ENCODE measurements at regions not wholly inside any gene's neighbourhood (a gene's known extent, or its start where the extent isn't known, plus 50 kb on each side); places are given as distances from the start of the nearest gene placed in this dataset.

GRCh38 chr18:57975805-57976204 is 68.2 kb upstream of the NEDD4L start:
- H3K9me3 ChIP-seq, result no peaks in the 10 kb centered on the region
- H3K27me3 ChIP-seq, result no peaks in the 10 kb centered on the region
- H3K4me1 ChIP-seq, result peaks cover 0 to 6% of the 10 kb centered on the region in 2 donors
- no peak for DNase-seq (ENCODE audit: low spot score in 2 of 2)
- TF ChIP-seq POLR2A (IDR thresholded peaks at IDR 0.05), result no peak
- no peaks in the 10 kb centered on the region for H3K36me3 ChIP-seq
- no peak overlapping the region for H3K27ac ChIP-seq
- intact Hi-C loops (cut with DNase I; ENCODE audit: low total_unique reads), result no loop called here
- no peak overlapping the region for H3K4me3 ChIP-seq

DNA sequence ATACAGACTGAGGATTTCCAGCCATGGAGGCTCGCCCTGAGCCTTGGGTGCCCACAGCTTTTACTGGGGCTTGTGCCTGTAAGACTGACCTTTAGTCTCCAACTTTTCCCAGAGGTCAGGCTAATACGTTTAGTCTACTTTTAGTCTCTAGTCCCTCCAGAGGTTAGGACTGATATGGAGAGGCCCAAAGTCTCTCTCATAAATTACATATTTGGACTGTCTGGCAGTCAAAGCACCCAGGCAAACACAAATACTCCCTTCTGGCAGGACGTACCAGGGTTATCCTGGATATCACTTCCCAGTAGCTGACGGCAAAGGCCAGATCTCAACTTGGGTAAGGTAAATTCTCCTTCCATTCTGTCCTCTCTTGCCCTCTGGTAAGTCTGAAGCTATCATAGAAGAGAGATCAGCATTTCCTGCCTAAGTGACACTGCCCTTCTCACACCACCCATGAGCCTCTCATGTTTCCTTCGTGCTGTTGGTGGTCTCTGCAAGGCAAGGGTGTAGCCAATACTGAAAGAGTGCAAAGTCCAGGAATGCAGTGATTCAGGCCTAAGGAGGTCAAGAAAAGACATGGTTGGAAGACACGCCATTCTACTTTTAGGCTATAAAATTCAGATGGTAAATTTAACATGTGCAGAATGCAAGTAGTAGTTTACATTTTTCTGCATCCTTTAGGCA is 69.3 kb upstream of the NEDD4L start:
- Histone ChIP-seq H3K36me3 (no peaks in the 10 kb centered on the region), H3K9me3 (no peaks in the 10 kb centered on the region), H3K4me1 (no peaks in the 10 kb centered on the region), H3K27ac (no peak overlapping the region), H3K4me3 (no peak overlapping the region), H3K27me3 (no peaks in the 10 kb centered on the region)
- DNase-seq (ENCODE audit: low spot score in 2 of 2), result no peak
- intact Hi-C loops (cut with DNase I; ENCODE audit: low total_unique reads), result no loop called here
- TF ChIP-seq POLR2AphosphoS5 (IDR thresholded peaks at IDR 0.05), result no peak

- no peak for DNase-seq (ENCODE audit: low spot score in 2 of 2)
- H3K36me3 ChIP-seq, result no peaks in the 10 kb centered on the region
- no peak overlapping the region for H3K4me3 ChIP-seq
- TF ChIP-seq, protein P1, sequence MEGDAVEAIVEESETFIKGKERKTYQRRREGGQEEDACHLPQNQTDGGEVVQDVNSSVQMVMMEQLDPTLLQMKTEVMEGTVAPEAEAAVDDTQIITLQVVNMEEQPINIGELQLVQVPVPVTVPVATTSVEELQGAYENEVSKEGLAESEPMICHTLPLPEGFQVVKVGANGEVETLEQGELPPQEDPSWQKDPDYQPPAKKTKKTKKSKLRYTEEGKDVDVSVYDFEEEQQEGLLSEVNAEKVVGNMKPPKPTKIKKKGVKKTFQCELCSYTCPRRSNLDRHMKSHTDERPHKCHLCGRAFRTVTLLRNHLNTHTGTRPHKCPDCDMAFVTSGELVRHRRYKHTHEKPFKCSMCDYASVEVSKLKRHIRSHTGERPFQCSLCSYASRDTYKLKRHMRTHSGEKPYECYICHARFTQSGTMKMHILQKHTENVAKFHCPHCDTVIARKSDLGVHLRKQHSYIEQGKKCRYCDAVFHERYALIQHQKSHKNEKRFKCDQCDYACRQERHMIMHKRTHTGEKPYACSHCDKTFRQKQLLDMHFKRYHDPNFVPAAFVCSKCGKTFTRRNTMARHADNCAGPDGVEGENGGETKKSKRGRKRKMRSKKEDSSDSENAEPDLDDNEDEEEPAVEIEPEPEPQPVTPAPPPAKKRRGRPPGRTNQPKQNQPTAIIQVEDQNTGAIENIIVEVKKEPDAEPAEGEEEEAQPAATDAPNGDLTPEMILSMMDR (IDR thresholded peaks at IDR 0.05), result no peak
- TF ChIP-seq POLR2AphosphoS5 (IDR thresholded peaks at IDR 0.05) (no peak), POLR2A (IDR thresholded peaks at IDR 0.05) (no peak)
- intact Hi-C loops (cut with DNase I; ENCODE audit: low total_unique reads), result no loop called here
- no peaks in the 10 kb centered on the region for H3K27me3 ChIP-seq
- H3K9me3 ChIP-seq, result no peaks in the 10 kb centered on the region
- no peaks in the 10 kb centered on the region for H3K4me1 ChIP-seq
- no peak overlapping the region for H3K27ac ChIP-seq
Observed at GRCh38 chr18:57973889-57974288, 70.1 kb upstream of the NEDD4L start.

- Histone ChIP-seq H3K4me1 (no peaks in the 10 kb centered on the region), H3K36me3 (no peaks in the 10 kb centered on the region), H3K4me3 (no peak overlapping the region), H3K9me3 (no peaks in the 10 kb centered on the region), H3K27me3 (no peaks in the 10 kb centered on the region), H3K27ac (no peak overlapping the region)
- TF ChIP-seq POLR2A (IDR thresholded peaks at IDR 0.05) (no peak), POLR2AphosphoS5 (IDR thresholded peaks at IDR 0.05) (no peak)
- TF ChIP-seq, protein P1 (IDR thresholded peaks at IDR 0.05), result no peak
- intact Hi-C loops (cut with DNase I; ENCODE audit: low total_unique reads), result no loop called here
- no peak for DNase-seq (ENCODE audit: low spot score in 2 of 2)
Observed at GRCh38 chr18:57970356-57971095, 73.5 kb upstream of the NEDD4L start.

GRCh38 chr18:57969824-57970223 is 74.2 kb upstream of the NEDD4L start:
- Histone ChIP-seq H3K27me3 (no peaks in the 10 kb centered on the region), H3K4me3 (no peak overlapping the region), H3K36me3 (no peaks in the 10 kb centered on the region), H3K27ac (no peak overlapping the region), H3K4me1 (no peaks in the 10 kb centered on the region), H3K9me3 (no peaks in the 10 kb centered on the region)
- intact Hi-C loops (cut with DNase I; ENCODE audit: low total_unique reads), result no loop called here
- TF ChIP-seq POLR2A (IDR thresholded peaks at IDR 0.05), result no peak
- TF ChIP-seq, protein P1 (IDR thresholded peaks at IDR 0.05), result no peak
- no peak for TF ChIP-seq POLR2AphosphoS5 (IDR thresholded peaks at IDR 0.05)
- no peak for DNase-seq (ENCODE audit: low spot score in 2 of 2)

GRCh38 chr18:57965246-57965645 is 78.8 kb upstream of the NEDD4L start:
- no peaks in the 10 kb centered on the region for H3K36me3 ChIP-seq
- H3K27me3 ChIP-seq, result no peaks in the 10 kb centered on the region
- DNase-seq (ENCODE audit: low spot score in 2 of 2), result no peak
- H3K27ac ChIP-seq, result no peak overlapping the region
- intact Hi-C loops (cut with DNase I; ENCODE audit: low total_unique reads), result no loop called here
- H3K9me3 ChIP-seq, result no peaks in the 10 kb centered on the region
- no peak overlapping the region for H3K4me3 ChIP-seq
- no peaks in the 10 kb centered on the region for H3K4me1 ChIP-seq
- TF ChIP-seq, protein P1 (IDR thresholded peaks at IDR 0.05), result no peak
- TF ChIP-seq POLR2A (IDR thresholded peaks at IDR 0.05) (no peak), POLR2AphosphoS5 (IDR thresholded peaks at IDR 0.05) (no peak)

All from breast epithelium (tissue), 4 donors.